AG09319 (cell line): ENCODE measurements at regions not wholly inside any gene's neighbourhood (a gene's known extent, or its start where the extent isn't known, plus 50 kb on each side); places are given as distances from the start of the nearest gene placed in this dataset.

Source experiments
- DNase-seq: peaks from one replicate; pipeline ENCODE4 v3.0.0-alpha.2; 2010; ENCODE audit warnings: low read depth; ENCODE audit errors: extremely low read depth
- CTCF ChIP-seq: IDR thresholded peaks from 2 replicates; pipeline ENCODE4 v1.5.1; 2011; ENCODE audit warnings: low read depth, mild to moderate bottlenecking, inconsistent platforms, low read length, moderate library complexity

GRCh38 chr16:50944436-50944835 lies 202.6 kb downstream of the CYLD start:
- DNase-seq: no peak
- no peak for TF ChIP-seq CTCF

GRCh38 chr16:50944033-50944432 lies 202.1 kb downstream of the CYLD start:
- TF ChIP-seq CTCF: no peak
- no peak for DNase-seq

GRCh38 chr16:50942143-50942542 lies 200.3 kb downstream of the CYLD start:
- no peak for TF ChIP-seq CTCF

GRCh38 chr16:50941681-50942080 lies 199.8 kb downstream of the CYLD start:
- no peak for DNase-seq
- TF ChIP-seq CTCF: no peak

More at GRCh38 chr16:50942143-50942542, 200.3 kb downstream of the CYLD start:
- no peak for DNase-seq

GRCh38 chr16:50940275-50940854 lies 198.5 kb downstream of the CYLD start:
- DNase-seq: no peak
- TF ChIP-seq CTCF: no peak

- no peak for TF ChIP-seq CTCF
- DNase-seq: no peak
These were observed 197.5 kb downstream of the CYLD start for GRCh38 chr16:50939356-50939755.

- TF ChIP-seq CTCF: no peak
- DNase-seq: no peak
These were observed 197.0 kb downstream of the CYLD start for GRCh38 chr16:50938932-50939331.
